HEK293 (cell line): ENCODE measurements at regions not wholly inside any gene's neighbourhood (a gene's known extent, or its start where the extent isn't known, plus 50 kb on each side); places are given as distances from the start of the nearest gene placed in this dataset.
A peak's percentile ranks its signal among the peaks of the same experiment; 100 is the strongest.
"Not testable (repeated sequence)": the region's sequence is repeated elsewhere in the genome, so short reads cannot be mapped to it uniquely, and the experiment has no call there.

ENCODE experiments used
- CTCF ChIA-PET: fragments of 350-600 bp; formaldehyde crosslinking; extraction: SDS; loops from one replicate; lab custom pipeline; 2021; ENCODE audit warnings: antibody characterized with exemption; lab: Yijun Ruan, JAX
- POLR2A ChIA-PET: fragments of 300-600 bp; formaldehyde crosslinking; extraction: SDS; loops from one replicate; lab custom pipeline; 2020; ENCODE audit warnings: antibody characterized with exemption, inconsistent platforms; lab: Yijun Ruan, JAX
- H3K27ac ChIP-seq: fragments of 200-500 bp; sonication (Bioruptor generic); 2 replicates; pipeline ENCODE4 v1.5.1; 2014; ENCODE audit warnings: low read depth, low read length, control low read depth, inconsistent platforms; ENCODE audit errors: extremely low read depth
- H3K36me3 ChIP-seq, 2 experiments: fragments of 200-500 bp in 1 of 2; sonication (Bioruptor generic) in 1 of 2; 1 replicate in 1 of 2; 2 replicates in 1 of 2; pipeline ENCODE4 v1.5.1; 2014 to 2017; ENCODE audit warnings: inconsistent platforms in 2 of 2, low read length in 2 of 2; ENCODE audit not compliant: control insufficient read depth in 2 of 2, insufficient read depth in 1 of 2
- H3K4me1 ChIP-seq: fragments of 200-500 bp; sonication (Bioruptor generic); 2 replicates; pipeline ENCODE4 v1.5.1; 2014; ENCODE audit warnings: mild to moderate bottlenecking, low read length, inconsistent platforms; ENCODE audit not compliant: control insufficient read depth, insufficient read depth
- H3K4me3 ChIP-seq: 2 replicates; pipeline ENCODE4 v1.5.1; 2011; ENCODE audit warnings: low read depth, mild to moderate bottlenecking, control low read depth, low read length, moderate library complexity
- H3K9me3 ChIP-seq: fragments of 200-500 bp; sonication (Bioruptor generic); 2 replicates; pipeline ENCODE4 v1.5.1; 2014; ENCODE audit warnings: low read depth, low read length, inconsistent platforms; ENCODE audit not compliant: control insufficient read depth, insufficient read depth
- BCL11A ChIP-seq: fragments of 450-650 bp; formaldehyde crosslinking; IDR thresholded peaks from 2 replicates; pipeline ENCODE4 v1.5.1; 2016; ENCODE audit warnings: low read depth, missing biosample characterization, missing genetic modification characterization
- IKZF3 ChIP-seq: fragments of 450-650 bp; IDR thresholded peaks from 2 replicates; pipeline ENCODE4 v1.5.0; 2018; ENCODE audit warnings: missing biosample characterization, mild to moderate bottlenecking, missing genetic modification characterization, moderate library complexity
- INSM2 ChIP-seq: fragments of 450-650 bp; formaldehyde crosslinking; IDR thresholded peaks from 2 replicates; pipeline ENCODE4 v1.5.1; 2016; ENCODE audit warnings: missing biosample characterization, missing genetic modification characterization
- RBAK ChIP-seq: fragments of 450-650 bp; formaldehyde crosslinking; IDR thresholded peaks from 2 replicates; pipeline ENCODE4 v1.5.1; 2016; ENCODE audit warnings: missing biosample characterization, missing genetic modification characterization
- SETDB1 ChIP-seq: IDR thresholded peaks from one replicate; pipeline ENCODE4 v1.6.1; 2017; ENCODE audit warnings: mild to moderate bottlenecking, low read length, moderate library complexity, mixed read lengths; ENCODE audit not compliant: insufficient read length
- TCF7L2 ChIP-seq: IDR thresholded peaks from 2 replicates; pipeline ENCODE4 v1.6.1; 2011; ENCODE audit warnings: low read depth, mild to moderate bottlenecking, inconsistent platforms, low read length, moderate library complexity, borderline replicate concordance
- TRIM28 ChIP-seq: IDR thresholded peaks from 2 replicates; pipeline ENCODE4 v1.6.1; 2011; ENCODE audit warnings: low read length, control low read depth, borderline replicate concordance
- ZBTB8A ChIP-seq: fragments of 450-650 bp; formaldehyde crosslinking; IDR thresholded peaks from 2 replicates; pipeline ENCODE4 v1.5.1; 2016; ENCODE audit warnings: missing biosample characterization, missing genetic modification characterization
- ZFHX2 ChIP-seq: fragments of 450-650 bp; formaldehyde crosslinking; conservative IDR thresholded peaks from 2 replicates; pipeline ENCODE4 v1.5.1; 2016; ENCODE audit warnings: missing biosample characterization, missing genetic modification characterization
- ZNF274 ChIP-seq, 2 experiments: fragments of 200-500 bp in 1 of 2; fragments of 450-650 bp in 1 of 2; sonication (Bioruptor generic) in 1 of 2; formaldehyde crosslinking in 1 of 2; IDR thresholded peaks; 2 replicates each; pipeline versions ENCODE4 v1.5.1 to v1.6.1; 2014 to 2016; ENCODE audit warnings: borderline replicate concordance in 1 of 2, inconsistent platforms in 1 of 2, low read length in 1 of 2, missing biosample characterization in 1 of 2, missing genetic modification characterization in 1 of 2
- ZNF391 ChIP-seq: fragments of 450-650 bp; formaldehyde crosslinking; IDR thresholded peaks from 2 replicates; pipeline ENCODE4 v1.5.1; 2016; ENCODE audit warnings: low read depth, missing biosample characterization, missing genetic modification characterization, borderline replicate concordance
- ZNF426 ChIP-seq: fragments of 450-650 bp; formaldehyde crosslinking; IDR thresholded peaks from 2 replicates; pipeline ENCODE4 v1.5.1; 2017; ENCODE audit warnings: missing biosample characterization, missing genetic modification characterization, mild to moderate bottlenecking, inconsistent platforms, moderate library complexity
- ZNF510 ChIP-seq: fragments of 450-650 bp; formaldehyde crosslinking; IDR thresholded peaks from 2 replicates; pipeline ENCODE4 v1.5.1; 2018; ENCODE audit warnings: mild to moderate bottlenecking, missing genetic modification characterization, missing biosample characterization; ENCODE audit not compliant: insufficient replicate concordance
- ZNF629 ChIP-seq: fragments of 450-650 bp; formaldehyde crosslinking; IDR thresholded peaks from 2 replicates; pipeline ENCODE4 v1.5.1; 2017; ENCODE audit warnings: missing biosample characterization, missing genetic modification characterization

- Histone ChIP-seq H3K4me3 (no peak overlapping the region), H3K9me3 (no peaks in the 10 kb centered on the region)
- TF ChIP-seq ZFHX2 (tag by site-specific recombination) (no peak), ZBTB8A (tag by site-specific recombination) (no peak), IKZF3 (tag by site-specific recombination) (no peak), ZNF510 (tag by site-specific recombination) (no peak), INSM2 (no peak), RBAK (no peak)
- TF ChIP-seq, all 188 proteins: peak for 0
- H3K4me1 ChIP-seq: no peaks in the 10 kb centered on the region
- no peak overlapping the region for H3K27ac ChIP-seq
- CTCF ChIA-PET: no interaction called here
- no peaks in the 10 kb centered on the region for H3K36me3 ChIP-seq
- POLR2A ChIA-PET: no interaction called here
Measured at GRCh38 chr5:164326219-164326618, 820.8 kb downstream of the MAT2B start.

- H3K4me1 ChIP-seq, H3K9me3 ChIP-seq, H3K36me3 ChIP-seq, POLR2A ChIA-PET, H3K4me3 ChIP-seq, H3K27ac ChIP-seq, CTCF ChIA-PET: not testable (repeated sequence)
- TF ChIP-seq SETDB1 (peak; percentile 97), TCF7L2 (peak; percentile 79; the same call in 1 of the 2 replicates), TRIM28 (peak; percentile 93)
Measured at GRCh38 chr5:164327166-164327565, 821.7 kb downstream of the MAT2B start.

- CTCF ChIA-PET: no interaction called here
- TF ChIP-seq ZNF426 (tag by site-specific recombination): no peak
- TF ChIP-seq BCL11A (tag by site-specific recombination): no peak
Measured at GRCh38 chr5:164332349-164333196, 827.2 kb downstream of the MAT2B start.

GRCh38 chr5:164335837-164336236 is 830.4 kb downstream of the MAT2B start:
- no peak overlapping the region for H3K27ac ChIP-seq
- H3K4me3 ChIP-seq: no peak overlapping the region
- H3K36me3 ChIP-seq: no peaks in the 10 kb centered on the region
- 0 out of 2 replicates have a peak, but pooled peaks cover 2% of the 10 kb centered on the region for H3K4me1 ChIP-seq
- ChIA-PET CTCF (no interaction called here), POLR2A (no interaction called here)
- H3K9me3 ChIP-seq: no peaks in the 10 kb centered on the region
- TF ChIP-seq ZNF274 (IDR thresholded peaks at IDR 0.05; ENCODE audit: low read length): no peak
- TF ChIP-seq ZNF274 (tag by site-specific recombination; IDR thresholded peaks at IDR 0.05; ENCODE audit: borderline replicate concordance): no peak
- TF ChIP-seq ZNF391: no peak
- peak; percentile 45; the same call in 1 of the 2 replicates for TF ChIP-seq ZNF629

More at GRCh38 chr5:164332349-164333196, 827.2 kb downstream of the MAT2B start:
- Histone ChIP-seq H3K9me3 (no peaks in the 10 kb centered on the region), H3K4me3 (no peak overlapping the region), H3K36me3 (no peaks in the 10 kb centered on the region), H3K27ac (no peak overlapping the region), H3K4me1 (0 out of 2 replicates have a peak, but pooled peaks cover 2% of the 10 kb centered on the region)
- POLR2A ChIA-PET: no interaction called here
